Suprapubic skin (tissue), 3 donors: ENCODE measurements at regions not wholly inside any gene's neighbourhood (a gene's known extent, or its start where the extent isn't known, plus 50 kb on each side); places are given as distances from the start of the nearest gene placed in this dataset.

ENCODE experiments used
- CTCF ChIP-seq, 2 donors: fragments of 200-600 bp in 1 of 2; fragments of 450-650 bp in 1 of 2; sonication (generic) in 1 of 2; IDR thresholded peaks; one replicate each; pipeline ENCODE4 v1.5.1; 2016 to 2019; ENCODE audit warnings: antibody characterized with exemption in 2 of 2, mild to moderate bottlenecking in 1 of 2, moderate library complexity in 1 of 2
- POLR2A ChIP-seq, 2 donors: fragments of 450-650 bp; IDR thresholded peaks; one replicate each; pipeline ENCODE4 v1.6.1; 2017; ENCODE audit warnings: antibody characterized with exemption in 2 of 2, mild to moderate bottlenecking in 2 of 2, moderate library complexity in 2 of 2

- TF ChIP-seq CTCF (IDR thresholded peaks at IDR 0.05) (no peak), POLR2A (IDR thresholded peaks at IDR 0.05) (no peak)
Measured at GRCh38 chr15:100787567-100788417, 91.8 kb upstream of the ALDH1A3 start.
